OCI-LY7 (cell line): ENCODE measurements at regions not wholly inside any gene's neighbourhood (a gene's known extent, or its start where the extent isn't known, plus 50 kb on each side); places are given as distances from the start of the nearest gene placed in this dataset.

Experiments
- BruUV-seq: library from RNA; stranded (reverse); fragments of 400-500 nt; replicated peaks from 2 replicates; lab custom pipeline; 2021; lab: Mats Ljungman, UMichigan
- CTCF ChIA-PET: fragments of 300-600 bp; sonication (Branson Sonifier 250); formaldehyde crosslinking; loops from one replicate; lab custom pipeline; 2022; ENCODE audit warnings: antibody characterized with exemption; ENCODE audit not compliant: unreplicated experiment; lab: Charles Lee
- POLR2A ChIA-PET: fragments of 300-600 bp; sonication (Branson Sonifier 250); formaldehyde crosslinking; loops from one replicate; lab custom pipeline; 2022; ENCODE audit warnings: antibody characterized with exemption; lab: Charles Lee
- DNase-seq: peaks from one replicate; pipeline ENCODE4 v3.0.0-alpha.2; 2015; ENCODE audit warnings: low spot score
- H2AFZ ChIP-seq: fragments of 200-600 bp; sonication (generic), shearing (Covaris generic); 2 replicates; pipeline ENCODE4 v1.6.1; 2014; ENCODE audit warnings: mild to moderate bottlenecking, antibody characterized with exemption, low read length, moderate library complexity
- H3K27ac ChIP-seq: fragments of 200-600 bp; sonication (generic); 2 replicates; pipeline ENCODE4 v1.5.1; 2014; ENCODE audit warnings: mixed run types, low read depth, mild to moderate bottlenecking, moderate library complexity, low read length, inconsistent platforms; ENCODE audit not compliant: poor library complexity, severe bottlenecking
- H3K36me3 ChIP-seq: fragments of 200-600 bp; sonication (generic); 2 replicates; pipeline ENCODE4 v1.6.1; 2014; ENCODE audit warnings: mild to moderate bottlenecking, antibody characterized with exemption, low read length, moderate library complexity, mixed read lengths; ENCODE audit not compliant: insufficient read depth
- H3K4me1 ChIP-seq: fragments of 200-600 bp; sonication (generic); 2 replicates; pipeline ENCODE4 v1.5.1; 2014; ENCODE audit warnings: mild to moderate bottlenecking, low read length; ENCODE audit not compliant: insufficient read depth, poor library complexity, severe bottlenecking
- H3K4me2 ChIP-seq: fragments of 200-600 bp; sonication (generic); 2 replicates; pipeline ENCODE4 v1.6.1; 2014; ENCODE audit warnings: mild to moderate bottlenecking, low read length
- H3K4me3 ChIP-seq: fragments of 200-600 bp; sonication (generic); 2 replicates; pipeline ENCODE4 v1.5.1; 2014; ENCODE audit warnings: mild to moderate bottlenecking, low read depth, low read length; ENCODE audit not compliant: poor library complexity, severe bottlenecking
- H3K79me2 ChIP-seq: fragments of 200-600 bp; sonication (generic); 2 replicates; pipeline ENCODE4 v1.6.1; 2016; ENCODE audit warnings: low read depth, mild to moderate bottlenecking, low read length, moderate library complexity, mixed read lengths; ENCODE audit not compliant: insufficient read depth
- H3K9me2 ChIP-seq: fragments of 200-600 bp; sonication (generic); 2 replicates; pipeline ENCODE4 v1.6.1; 2016; ENCODE audit warnings: mild to moderate bottlenecking, low read length, mixed read lengths; ENCODE audit not compliant: insufficient read depth
- H3K9me3 ChIP-seq: fragments of 200-600 bp; sonication (generic); 2 replicates; pipeline ENCODE4 v1.6.1; 2014; ENCODE audit warnings: mild to moderate bottlenecking, mixed run types, low read length, mixed read lengths
- H4K20me1 ChIP-seq: fragments of 200-600 bp; sonication (generic); 2 replicates; pipeline ENCODE4 v1.6.1; 2014; ENCODE audit warnings: mild to moderate bottlenecking, antibody characterized with exemption, low read length, moderate library complexity, mixed read lengths; ENCODE audit not compliant: insufficient read depth
- CTCF ChIP-seq: fragments of 200-600 bp; sonication (generic); conservative IDR thresholded peaks from 2 replicates; pipeline ENCODE4 v1.5.1; 2014; ENCODE audit warnings: mild to moderate bottlenecking, antibody characterized with exemption, low read length, moderate library complexity, mixed read lengths
- EZH2phosphoT487 ChIP-seq: fragments of 200-600 bp; sonication (generic); IDR thresholded peaks from 2 replicates; pipeline ENCODE4 v1.6.1; 2018; ENCODE audit warnings: low read depth, borderline replicate concordance, mild to moderate bottlenecking, mixed run types, antibody characterized with exemption, low read length, moderate library complexity, mixed read lengths
- intact Hi-C: fragments of 100-400 bp; cut with micrococcal nuclease; formaldehyde crosslinking; loops from one replicate; pipeline ENCODE4 v1.10.0; 2022; ENCODE audit not compliant: unreplicated experiment

- DNase-seq, result no peak
- Histone ChIP-seq H3K36me3 (no peaks in the 10 kb centered on the region), H2AFZ (no peak overlapping the region), H3K4me1 (no peaks in the 10 kb centered on the region), H3K4me3 (no peak overlapping the region), H3K9me2 (no peaks in the 10 kb centered on the region), H4K20me1 (no peaks in the 10 kb centered on the region), H3K79me2 (no peaks in the 10 kb centered on the region), H3K4me2 (no peak overlapping the region), H3K27ac (no peak overlapping the region), H3K9me3 (no peaks in the 10 kb centered on the region)
- TF ChIP-seq CTCF, result no peak
- TF ChIP-seq EZH2phosphoT487, result no peak
- intact Hi-C loops, result no loop called here
- BruUV-seq, result no TSS peak
- ChIA-PET CTCF (no interaction called here), POLR2A (no interaction called here)
These were observed 62.2 kb downstream of the GCNT4 start for GRCh38 chr5:74990194-74990593.

GRCh38 chr5:74988273-74988983 is 63.9 kb downstream of the GCNT4 start:
- no TSS peak for BruUV-seq
- H3K36me3 ChIP-seq, result no peaks in the 10 kb centered on the region
- POLR2A ChIA-PET, result interaction anchor here (0.7 kb wide), 1 partner anchor 15 kb away, joined by 6 read pairs; no protein-coding TSS in a partner anchor
- no peak overlapping the region for H3K4me3 ChIP-seq
- CTCF ChIA-PET, result no interaction called here
- H3K9me3 ChIP-seq, result no peaks in the 10 kb centered on the region
- H3K4me1 ChIP-seq, result no peaks in the 10 kb centered on the region
- H3K79me2 ChIP-seq, result no peaks in the 10 kb centered on the region
- no peak for DNase-seq
- H3K9me2 ChIP-seq, result no peaks in the 10 kb centered on the region
- H4K20me1 ChIP-seq, result no peaks in the 10 kb centered on the region
- no peak overlapping the region for H2AFZ ChIP-seq
- H3K4me2 ChIP-seq, result no peak overlapping the region
- TF ChIP-seq EZH2phosphoT487, result no peak
- no peak for TF ChIP-seq CTCF
- no peak overlapping the region for H3K27ac ChIP-seq
- intact Hi-C loops, result no loop called here

- H3K4me2 ChIP-seq, result no peak overlapping the region
- H3K36me3 ChIP-seq, result no peaks in the 10 kb centered on the region
- TF ChIP-seq EZH2phosphoT487 (no peak), CTCF (no peak)
- H3K4me3 ChIP-seq, result no peak overlapping the region
- intact Hi-C loops, result no loop called here
- no peaks in the 10 kb centered on the region for H4K20me1 ChIP-seq
- no peaks in the 10 kb centered on the region for H3K4me1 ChIP-seq
- CTCF ChIA-PET, result no interaction called here
- no peak overlapping the region for H2AFZ ChIP-seq
- POLR2A ChIA-PET, result no interaction called here
- no peaks in the 10 kb centered on the region for H3K9me3 ChIP-seq
- no peak overlapping the region for H3K27ac ChIP-seq
- H3K79me2 ChIP-seq, result no peaks in the 10 kb centered on the region
- no peaks in the 10 kb centered on the region for H3K9me2 ChIP-seq
- no TSS peak for BruUV-seq
- DNase-seq, result no peak
These were observed 74.0 kb downstream of the GCNT4 start for GRCh38 chr5:74978345-74978744.
